ENCODE measurements at regions not wholly inside any gene's neighbourhood (a gene's known extent, or its start where the extent isn't known, plus 50 kb on each side); places are given as distances from the start of the nearest gene placed in this dataset.

GRCh38 chr2:191620144-191620543 lies 57.8 kb upstream of the NABP1 start:
- Histone ChIP-seq H3K27me3 (ENCODE audit: control insufficient read depth, insufficient read depth, low read length) (no peaks in the 10 kb centered on the region), H3K4me3 (ENCODE audit: insufficient read depth, low read depth, low read length) (no peak overlapping the region), H3K36me3 (replicated peaks; ENCODE audit: control insufficient read depth, insufficient read depth, low read length) (no peaks in the 10 kb centered on the region)
- DNase-seq, result no peak

- DNase-seq, result no peak
- Histone ChIP-seq H3K4me3 (ENCODE audit: insufficient read depth, low read depth, low read length) (no peak overlapping the region), H3K27me3 (ENCODE audit: control insufficient read depth, insufficient read depth, low read length) (no peaks in the 10 kb centered on the region), H3K36me3 (replicated peaks; ENCODE audit: control insufficient read depth, insufficient read depth, low read length) (no peaks in the 10 kb centered on the region)
Observed at GRCh38 chr2:191622374-191623320, 55.3 kb upstream of the NABP1 start.

GRCh38 chr2:191625016-191625415 lies 52.9 kb upstream of the NABP1 start:
- H3K4me3 ChIP-seq (ENCODE audit: insufficient read depth, low read depth, low read length), result no peak overlapping the region
- no peaks in the 10 kb centered on the region for H3K36me3 ChIP-seq (replicated peaks; ENCODE audit: control insufficient read depth, insufficient read depth, low read length)
- no peaks in the 10 kb centered on the region for H3K27me3 ChIP-seq (ENCODE audit: control insufficient read depth, insufficient read depth, low read length)
- no peak for DNase-seq

GRCh38 chr2:191625446-191625845 lies 52.5 kb upstream of the NABP1 start:
- no peak for DNase-seq
- Histone ChIP-seq H3K36me3 (replicated peaks; ENCODE audit: control insufficient read depth, insufficient read depth, low read length) (no peaks in the 10 kb centered on the region), H3K27me3 (ENCODE audit: control insufficient read depth, insufficient read depth, low read length) (no peaks in the 10 kb centered on the region), H3K4me3 (ENCODE audit: insufficient read depth, low read depth, low read length) (no peak overlapping the region)

- Histone ChIP-seq H3K36me3 (replicated peaks; ENCODE audit: control insufficient read depth, insufficient read depth, low read length) (no peaks in the 10 kb centered on the region), H3K27me3 (ENCODE audit: control insufficient read depth, insufficient read depth, low read length) (no peaks in the 10 kb centered on the region), H3K4me3 (ENCODE audit: insufficient read depth, low read depth, low read length) (no peak overlapping the region)
- no peak for DNase-seq
Observed at GRCh38 chr2:191626497-191627151, 51.3 kb upstream of the NABP1 start.

DNA sequence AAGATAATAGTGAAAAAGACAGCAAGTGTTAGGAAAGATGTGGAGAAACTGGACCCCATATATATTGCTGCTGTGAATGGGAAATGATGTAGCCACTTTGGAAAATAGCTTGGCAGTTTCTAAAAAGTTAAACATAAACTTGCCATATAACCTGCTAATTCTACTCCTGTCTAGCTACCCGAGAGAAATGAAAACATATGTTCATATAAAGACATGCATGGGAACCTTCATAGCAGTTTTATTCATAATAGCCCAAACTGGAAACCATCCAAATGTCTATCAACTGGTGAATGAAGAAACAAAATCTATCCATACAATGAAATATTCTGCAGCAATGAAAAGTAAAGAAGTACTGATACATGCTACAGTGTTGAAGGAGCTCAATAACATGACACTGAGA lies 50.4 kb upstream of the NABP1 start:
- Histone ChIP-seq H3K27me3 (ENCODE audit: control insufficient read depth, insufficient read depth, low read length) (no peaks in the 10 kb centered on the region), H3K4me3 (ENCODE audit: insufficient read depth, low read depth, low read length) (no peak overlapping the region)
- DNase-seq, result no peak

More for the DNA sequence above, 50.4 kb upstream of the NABP1 start:
- no peaks in the 10 kb centered on the region for H3K36me3 ChIP-seq (replicated peaks; ENCODE audit: control insufficient read depth, insufficient read depth, low read length)

Measured in H7 (cell line).